H7 (cell line): ENCODE measurements at regions not wholly inside any gene's neighbourhood (a gene's known extent, or its start where the extent isn't known, plus 50 kb on each side); places are given as distances from the start of the nearest gene placed in this dataset.

Source experiments
- DNase-seq: peaks from one replicate; pipeline ENCODE4 v3.0.0; 2012
- H3K27me3 ChIP-seq: 2 replicates; pipeline ENCODE4 v1.6.0; 2011; ENCODE audit warnings: mild to moderate bottlenecking, low read length; ENCODE audit not compliant: control insufficient read depth, insufficient read depth
- H3K36me3 ChIP-seq: replicated peaks from 2 replicates; pipeline ENCODE4 v1.5.1; 2011; ENCODE audit warnings: low read length; ENCODE audit not compliant: control insufficient read depth, insufficient read depth
- H3K4me3 ChIP-seq: 2 replicates; pipeline ENCODE4 v1.5.1; 2011; ENCODE audit warnings: low read depth, mild to moderate bottlenecking, control low read depth, low read length, moderate library complexity; ENCODE audit not compliant: insufficient read depth

DNA sequence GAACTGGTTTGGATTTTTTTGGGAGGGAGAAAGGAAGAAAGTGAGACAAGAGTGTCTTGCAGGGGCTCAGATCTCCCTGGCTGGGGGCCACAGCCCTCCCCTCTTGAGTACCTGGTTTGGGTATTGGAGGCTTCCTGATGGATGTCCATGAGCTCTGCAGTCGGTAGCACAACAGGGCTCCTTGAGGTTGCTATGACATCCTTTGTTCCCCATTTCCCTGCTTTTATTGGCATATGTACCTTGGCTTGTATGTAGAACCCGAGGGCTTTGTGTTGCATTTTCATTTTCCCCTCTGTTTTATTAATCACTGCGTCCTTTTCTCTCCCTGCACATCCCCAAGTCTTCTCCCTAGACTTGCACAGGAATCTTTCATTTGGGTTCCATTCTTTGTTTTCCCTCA, 355.5 kb upstream of the TSHZ2 start:
- DNase-seq: no peak
- no peak overlapping the region for H3K4me3 ChIP-seq
- no peaks in the 10 kb centered on the region for H3K27me3 ChIP-seq
- no peaks in the 10 kb centered on the region for H3K36me3 ChIP-seq

DNA sequence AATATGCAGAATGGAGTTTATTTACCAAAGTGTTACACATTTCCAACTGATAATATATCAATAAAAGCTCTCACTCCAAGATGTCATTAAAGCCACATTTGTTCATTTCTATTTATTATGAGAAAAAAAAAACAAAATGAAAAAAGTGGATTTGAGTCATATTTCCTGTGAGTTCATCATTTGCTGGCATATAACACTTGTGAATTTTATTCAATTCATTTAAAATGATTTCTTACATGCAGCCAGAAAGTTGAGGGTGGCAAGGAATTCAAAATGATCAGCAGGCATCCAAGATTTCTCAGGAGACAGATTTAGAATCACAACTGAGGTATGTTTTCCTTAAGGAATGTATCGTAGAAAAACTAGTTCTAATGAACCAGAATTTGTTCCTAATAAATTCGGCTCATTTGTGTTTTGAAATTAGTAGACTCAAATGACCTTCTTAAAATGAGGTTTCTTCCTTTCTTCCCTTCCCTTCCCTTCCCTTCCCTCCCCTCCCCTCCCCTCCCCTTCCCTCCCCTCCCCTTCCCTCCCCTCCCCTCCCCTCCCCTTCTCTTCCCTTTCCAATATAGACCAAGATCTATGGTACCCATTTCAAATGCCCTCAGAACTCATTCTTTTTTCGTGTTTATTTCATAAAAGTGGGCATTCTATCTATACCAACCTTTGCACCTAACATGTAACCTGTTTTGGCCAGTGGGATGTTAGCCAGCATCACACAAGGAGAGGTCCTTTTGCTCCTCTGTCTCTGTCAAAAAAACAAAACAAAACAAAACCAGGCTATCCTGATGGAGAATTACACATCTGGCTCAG, 357.9 kb upstream of the TSHZ2 start:
- H3K4me3 ChIP-seq: no peak overlapping the region
- no peaks in the 10 kb centered on the region for H3K36me3 ChIP-seq
- no peak for DNase-seq
- no peaks in the 10 kb centered on the region for H3K27me3 ChIP-seq

DNA sequence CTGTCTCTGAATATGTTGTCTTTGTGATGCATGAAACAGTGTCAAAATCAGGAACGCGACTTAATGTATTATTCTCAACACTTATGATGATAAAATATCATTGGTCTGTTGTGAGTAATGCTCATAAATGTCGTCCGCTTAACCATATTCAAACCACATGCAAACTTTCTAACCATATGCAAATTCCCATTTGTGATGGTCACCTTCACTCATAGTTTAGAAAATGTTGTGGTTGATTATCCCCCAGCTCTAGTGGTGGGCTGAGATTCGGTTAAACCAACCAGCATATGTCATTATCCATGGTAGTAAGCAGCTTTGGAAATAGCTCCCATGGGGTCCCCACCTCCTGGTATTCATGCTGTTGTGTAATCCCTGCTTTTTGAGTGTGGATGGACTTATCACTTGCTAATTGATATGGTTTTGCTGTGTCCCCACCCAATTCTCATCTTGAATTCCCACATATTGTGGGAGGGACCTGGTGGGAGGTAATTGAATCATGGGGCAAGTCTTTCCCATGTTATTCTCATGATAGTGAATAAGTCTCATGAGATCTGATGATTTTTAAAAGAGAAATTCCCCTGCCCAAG, 360.0 kb upstream of the TSHZ2 start:
- H3K27me3 ChIP-seq: no peaks in the 10 kb centered on the region
- no peak overlapping the region for H3K4me3 ChIP-seq
- H3K36me3 ChIP-seq: no peaks in the 10 kb centered on the region
- no peak for DNase-seq

DNA sequence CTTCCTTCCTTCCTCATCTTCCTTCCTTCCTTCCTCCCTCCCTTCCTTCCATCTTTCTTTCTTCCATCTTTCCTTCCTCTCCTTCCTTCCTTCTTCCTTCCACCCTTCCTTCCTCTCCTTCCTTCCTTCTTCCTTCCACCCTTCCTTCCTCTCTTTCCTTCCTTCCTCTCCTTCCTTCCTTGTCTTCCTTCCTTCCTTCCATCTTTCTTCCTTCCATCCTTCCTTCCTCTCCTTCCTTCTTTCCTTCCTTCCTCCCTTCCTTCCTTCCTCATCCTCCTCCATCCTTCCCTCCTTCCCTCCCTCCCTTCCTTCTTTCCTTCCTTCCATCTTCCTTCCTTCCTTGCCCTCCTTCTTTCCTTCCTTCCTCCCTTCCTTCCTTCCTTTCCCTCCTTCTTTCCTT, 361.4 kb upstream of the TSHZ2 start:
- H3K27me3 ChIP-seq: no peaks in the 10 kb centered on the region
- DNase-seq: no peak
- H3K4me3 ChIP-seq: no peak overlapping the region
- no peaks in the 10 kb centered on the region for H3K36me3 ChIP-seq

DNA sequence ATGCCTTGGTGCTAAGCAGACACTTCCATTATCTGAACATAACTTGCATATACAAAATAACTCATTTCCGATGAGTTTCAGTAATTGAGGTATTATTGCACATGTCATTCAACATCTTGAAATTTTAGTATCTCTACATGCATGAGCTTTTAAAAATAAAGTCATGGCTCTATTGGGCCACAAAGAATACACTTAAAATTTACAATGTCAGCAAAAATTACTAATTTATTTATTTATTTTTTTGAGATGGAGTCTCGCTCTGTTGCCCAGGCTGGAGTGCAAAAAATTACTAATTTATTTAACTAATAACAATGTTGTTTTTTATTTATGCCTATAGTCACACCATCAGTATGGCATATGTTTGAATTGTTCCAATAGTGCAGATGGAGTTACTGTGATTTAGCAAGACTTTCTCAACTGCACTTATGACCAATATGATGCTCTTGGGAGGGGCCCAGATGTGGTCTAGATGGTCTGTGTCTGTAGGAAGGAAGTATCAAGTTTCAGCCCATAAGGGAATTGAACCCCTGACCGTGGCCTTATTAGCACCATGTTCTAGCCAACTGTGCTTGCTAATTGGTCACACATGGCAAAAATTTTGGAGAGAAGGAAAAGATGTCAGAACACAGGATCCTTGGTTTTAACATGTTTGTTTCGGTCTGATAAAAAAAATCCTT, 370.7 kb upstream of the TSHZ2 start:
- Histone ChIP-seq H3K36me3 (no peaks in the 10 kb centered on the region), H3K4me3 (no peak overlapping the region), H3K27me3 (no peaks in the 10 kb centered on the region; the same call in 1 of the 2 replicates)
- no peak for DNase-seq

DNA sequence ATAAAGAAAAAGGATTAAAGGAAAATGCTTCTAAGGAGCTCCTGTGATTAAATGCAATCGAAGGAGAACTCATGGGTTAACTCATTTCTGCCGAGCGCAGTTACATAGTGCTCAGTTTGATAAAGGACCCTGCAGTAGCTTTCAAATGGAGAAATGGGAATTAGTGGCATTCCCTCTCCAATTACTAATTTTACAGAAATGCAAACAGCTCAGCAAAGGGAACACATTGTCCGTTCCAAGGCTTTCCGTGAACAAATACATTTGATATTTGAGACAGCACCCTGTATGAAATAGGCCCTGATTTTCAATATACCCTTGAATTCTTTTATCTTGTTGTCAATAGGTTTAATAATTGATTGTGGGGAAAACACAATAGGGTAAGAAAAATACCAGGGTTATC, 375.9 kb upstream of the TSHZ2 start:
- H3K4me3 ChIP-seq: no peak overlapping the region
- no peaks in the 10 kb centered on the region for H3K36me3 ChIP-seq
- no peak for DNase-seq
- no peaks in the 10 kb centered on the region; the same call in 1 of the 2 replicates for H3K27me3 ChIP-seq

DNA sequence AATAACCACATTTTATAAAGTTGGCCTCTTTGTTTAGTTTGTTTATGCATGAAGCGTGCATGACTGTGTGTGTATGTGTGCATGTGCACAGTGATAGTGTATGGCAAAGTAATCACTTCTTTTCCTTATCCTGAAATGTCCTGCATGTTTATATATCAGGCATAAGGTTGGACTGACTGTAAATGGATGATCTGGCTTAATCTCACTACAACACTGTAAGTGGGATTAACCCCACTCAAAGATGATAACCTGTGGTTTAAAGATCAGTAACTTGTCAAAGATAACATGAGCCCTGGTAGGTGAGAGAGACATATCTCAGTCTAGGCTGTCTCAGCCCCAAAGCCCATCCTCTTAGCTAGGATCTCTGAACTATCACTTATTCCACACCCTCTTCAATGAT, 376.6 kb upstream of the TSHZ2 start:
- no peak overlapping the region for H3K4me3 ChIP-seq
- no peaks in the 10 kb centered on the region for H3K36me3 ChIP-seq
- H3K27me3 ChIP-seq: no peaks in the 10 kb centered on the region; the same call in 1 of the 2 replicates
- no peak for DNase-seq

DNA sequence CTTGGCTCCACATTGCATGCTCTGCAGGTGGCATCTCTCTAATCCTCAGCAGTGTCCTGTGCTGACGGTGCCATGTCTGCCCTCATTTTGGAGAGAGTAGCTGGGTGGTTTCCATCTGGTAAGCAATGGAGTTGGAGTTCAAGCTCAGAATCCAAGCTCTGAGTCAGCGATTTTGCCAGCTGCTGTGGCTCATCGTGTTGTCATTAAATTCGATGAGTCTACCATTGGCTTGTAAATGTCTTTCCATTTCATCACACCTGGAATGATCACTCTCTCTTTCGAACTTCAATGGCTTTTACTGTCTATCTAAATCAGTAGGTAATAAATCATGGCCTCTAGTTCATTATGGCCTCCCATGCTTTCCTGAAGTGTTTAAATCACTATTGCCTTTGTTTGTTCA, 378.5 kb upstream of the TSHZ2 start:
- Histone ChIP-seq H3K27me3 (no peaks in the 10 kb centered on the region; the same call in 1 of the 2 replicates), H3K4me3 (no peak overlapping the region), H3K36me3 (no peaks in the 10 kb centered on the region)
- DNase-seq: no peak

DNA sequence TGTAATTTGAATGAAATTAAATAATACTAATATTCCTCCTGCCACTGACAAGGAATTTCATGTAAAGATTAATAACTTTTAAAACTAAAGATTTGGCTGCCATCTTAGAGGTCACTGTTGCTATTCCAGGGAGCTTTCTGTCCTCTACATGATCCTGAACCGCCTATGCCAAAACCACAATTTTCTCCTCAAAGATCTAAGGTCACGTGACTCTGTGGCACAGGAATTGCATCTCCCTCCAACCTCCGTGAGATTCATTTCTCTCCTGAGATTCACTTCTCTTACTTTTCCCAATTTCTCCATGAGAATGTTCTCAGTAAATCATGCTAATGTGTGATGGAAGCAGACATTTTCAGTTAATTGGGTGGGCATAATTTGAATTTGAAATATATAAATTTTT, 379.6 kb upstream of the TSHZ2 start:
- Histone ChIP-seq H3K4me3 (no peak overlapping the region), H3K36me3 (no peaks in the 10 kb centered on the region), H3K27me3 (no peaks in the 10 kb centered on the region; the same call in 1 of the 2 replicates)
- no peak for DNase-seq

DNA sequence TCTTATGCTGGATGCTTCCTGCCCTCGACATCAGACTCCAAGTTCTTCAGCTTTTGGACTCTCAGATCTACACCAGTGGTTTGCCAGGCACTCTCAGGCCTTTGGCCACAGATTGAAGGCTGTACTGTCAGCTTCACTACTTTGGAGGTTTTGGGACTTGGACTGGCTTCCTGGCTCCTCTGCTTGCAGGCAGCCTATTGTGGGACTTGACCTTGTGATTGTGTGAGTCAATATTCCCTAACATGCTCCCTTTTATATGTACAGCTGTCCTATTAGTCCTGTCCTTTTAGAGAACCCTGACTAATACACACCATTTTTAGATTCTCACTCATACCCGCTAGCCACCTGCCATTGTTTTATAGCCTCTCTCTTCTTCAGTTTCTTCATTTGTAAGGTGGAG, 382.1 kb upstream of the TSHZ2 start:
- H3K27me3 ChIP-seq: no peaks in the 10 kb centered on the region

DNA sequence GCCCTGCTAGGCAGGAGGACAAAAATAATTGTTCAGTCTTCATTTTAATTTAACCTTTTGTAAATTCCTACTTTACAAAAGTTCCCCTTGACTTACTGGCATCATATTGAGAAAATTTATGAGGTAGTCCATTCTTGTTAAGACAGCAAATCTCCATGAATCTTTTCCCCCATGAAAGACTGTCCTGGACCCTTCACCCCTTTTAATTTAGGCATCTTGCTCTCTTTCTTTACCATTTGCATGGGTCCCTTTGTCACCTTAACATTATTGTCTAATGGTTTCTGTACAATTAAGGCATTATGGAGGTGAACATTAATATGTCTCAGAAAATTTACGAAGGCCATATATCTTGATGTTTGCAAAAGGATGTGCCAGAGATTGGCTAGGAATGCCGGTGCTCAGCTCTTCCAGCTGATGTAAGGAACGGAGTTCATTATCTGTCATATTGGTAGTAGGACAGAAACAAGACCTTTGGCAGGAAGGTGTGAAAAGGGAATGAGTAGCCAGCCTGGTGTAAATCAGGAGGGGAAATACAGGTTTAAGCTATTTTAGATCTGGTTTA, 382.8 kb upstream of the TSHZ2 start:
- Histone ChIP-seq H3K27me3 (no peaks in the 10 kb centered on the region), H3K36me3 (no peaks in the 10 kb centered on the region), H3K4me3 (no peak overlapping the region)
- no peak for DNase-seq

More for the DNA sequence above, 382.1 kb upstream of the TSHZ2 start:
- no peak overlapping the region for H3K4me3 ChIP-seq
- DNase-seq: no peak
- no peaks in the 10 kb centered on the region for H3K36me3 ChIP-seq

DNA sequence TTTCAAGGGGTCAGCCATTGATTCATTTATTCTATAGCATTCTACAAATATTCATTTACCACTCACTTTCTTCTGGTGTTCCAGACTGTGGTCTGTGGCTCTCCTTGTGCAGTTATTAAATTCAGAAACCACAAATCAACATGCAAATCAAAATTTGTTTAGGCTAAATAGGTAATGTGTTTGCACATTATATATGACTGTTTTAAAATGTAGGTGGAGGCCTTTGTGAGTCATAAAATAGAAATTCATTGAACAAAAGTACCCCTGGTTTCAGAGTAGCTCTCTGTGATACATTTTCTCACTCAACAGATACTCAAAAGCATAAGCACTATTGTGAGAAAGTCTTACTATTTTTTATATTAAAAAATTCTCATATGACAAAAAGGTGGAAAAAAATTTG, 385.5 kb upstream of the TSHZ2 start:
- no peak overlapping the region for H3K4me3 ChIP-seq
- H3K36me3 ChIP-seq: no peaks in the 10 kb centered on the region
- no peaks in the 10 kb centered on the region for H3K27me3 ChIP-seq
- no peak for DNase-seq

DNA sequence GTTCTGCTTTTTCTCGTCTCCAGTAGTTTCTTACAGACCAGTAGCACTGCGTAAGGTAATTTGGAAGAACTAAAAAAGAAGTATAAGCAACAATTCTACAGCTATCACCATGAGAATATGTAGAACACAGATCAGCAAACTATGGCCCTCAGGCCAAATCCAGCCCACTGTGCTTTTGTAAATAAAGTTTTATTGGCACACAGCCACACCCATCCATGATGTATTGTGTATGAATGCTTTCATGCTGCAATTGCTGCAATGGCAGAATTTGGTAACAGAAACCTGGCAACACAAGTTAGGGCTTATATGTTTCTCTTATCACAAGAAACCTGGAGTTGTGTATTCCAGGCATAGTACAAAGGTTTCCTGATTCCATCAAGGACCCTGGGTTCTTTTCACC, 386.8 kb upstream of the TSHZ2 start:
- no peak for DNase-seq
- Histone ChIP-seq H3K4me3 (no peak overlapping the region), H3K36me3 (no peaks in the 10 kb centered on the region), H3K27me3 (no peaks in the 10 kb centered on the region)

DNA sequence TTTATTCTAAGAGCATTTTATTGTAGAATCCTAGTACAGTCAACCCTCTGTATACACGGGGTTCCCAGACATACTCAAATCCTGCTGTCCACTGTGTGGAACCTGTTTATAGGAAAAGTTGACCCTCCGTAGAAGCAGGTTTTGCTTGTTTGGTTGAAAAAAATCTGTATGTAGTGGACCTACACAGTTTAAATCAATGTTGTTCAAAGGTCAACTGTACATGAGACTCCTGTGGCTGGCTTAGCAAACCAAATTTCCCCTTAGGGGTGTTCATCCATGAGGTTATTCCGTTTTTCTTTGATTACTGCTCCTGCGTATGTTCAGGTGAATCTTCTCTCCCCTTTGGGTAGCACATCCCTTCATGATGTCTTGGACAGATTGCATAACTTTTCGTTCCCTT, 387.0 kb upstream of the ZFP64 start:
- H3K27me3 ChIP-seq: no peaks in the 10 kb centered on the region
- no peak for DNase-seq
- H3K4me3 ChIP-seq: no peak overlapping the region
- H3K36me3 ChIP-seq: no peaks in the 10 kb centered on the region

DNA sequence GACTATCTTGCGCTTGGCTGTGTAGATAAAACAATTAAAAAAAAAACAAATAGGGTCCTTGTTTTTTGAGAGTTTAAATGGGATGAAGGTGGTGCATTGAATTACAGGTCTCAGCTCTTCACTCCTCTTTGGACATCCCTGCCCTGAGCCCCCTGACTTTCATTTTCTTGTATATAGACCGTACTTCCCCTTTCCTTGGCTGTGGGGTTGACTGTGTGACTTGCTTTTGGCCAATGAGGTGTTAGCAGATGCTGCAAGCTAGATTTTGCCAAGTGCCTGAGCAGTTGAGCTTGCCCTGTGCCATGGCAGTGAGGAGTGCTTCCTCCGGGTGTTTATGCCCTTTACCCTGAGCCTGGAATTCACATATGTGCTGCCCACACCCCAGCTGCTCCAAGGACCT, 386.1 kb upstream of the ZFP64 start:
- no peaks in the 10 kb centered on the region for H3K36me3 ChIP-seq
- H3K4me3 ChIP-seq: no peak overlapping the region
- H3K27me3 ChIP-seq: no peaks in the 10 kb centered on the region
- no peak for DNase-seq
